Esophagus (tissue), 2 donors: ENCODE measurements at regions not wholly inside any gene's neighbourhood (a gene's known extent, or its start where the extent isn't known, plus 50 kb on each side); places are given as distances from the start of the nearest gene placed in this dataset.
"Not testable (repeated sequence)": the region's sequence is repeated elsewhere in the genome, so short reads cannot be mapped to it uniquely, and the experiment has no call there.

Experiments used
- H3K27ac ChIP-seq, 2 donors: one replicate each; pipeline ENCODE4 v1.5.1; 2013; ENCODE audit warnings: low read depth in 2 of 2, mild to moderate bottlenecking in 2 of 2, inconsistent platforms in 1 of 2, low read length in 1 of 2, moderate library complexity in 1 of 2
- H3K27me3 ChIP-seq, 2 donors: one replicate each; pipeline ENCODE4 v1.6.1; 2013; ENCODE audit warnings: low read length in 2 of 2, control low read depth in 1 of 2, mild to moderate bottlenecking in 1 of 2; ENCODE audit not compliant: insufficient read depth in 2 of 2, control insufficient read depth in 1 of 2
- H3K36me3 ChIP-seq, 2 donors: one replicate each; pipeline ENCODE4 v1.6.1; 2013; ENCODE audit warnings: low read length in 1 of 2; ENCODE audit not compliant: control insufficient read depth in 2 of 2, insufficient read depth in 2 of 2
- H3K4me1 ChIP-seq, 2 donors: one replicate each; pipeline ENCODE4 v1.6.1; 2013; ENCODE audit warnings: low read length in 1 of 2; ENCODE audit not compliant: control insufficient read depth in 2 of 2, insufficient read depth in 2 of 2
- H3K4me3 ChIP-seq, 2 donors: one replicate each; pipeline ENCODE4 v1.5.1; 2013; ENCODE audit warnings: low read length in 2 of 2, mild to moderate bottlenecking in 2 of 2, low read depth in 1 of 2, moderate library complexity in 1 of 2
- H3K9me3 ChIP-seq, 2 donors: one replicate each; pipeline ENCODE4 v1.6.1; 2013; ENCODE audit warnings: mild to moderate bottlenecking in 2 of 2, low read depth in 1 of 2, low read length in 1 of 2, moderate library complexity in 1 of 2; ENCODE audit not compliant: control insufficient read depth in 2 of 2, insufficient read depth in 1 of 2
- WGBS, 2 donors: extraction: QIAGEN DNeasy Blood & Tissue Kit; methylation state at CpG; one replicate each; pipeline ENCODE4 v1.1.7; 2013; 5-methylcytosine and 5-hydroxymethylcytosine counted together
- donor health status: healthy with polysubstance abuse.
- donor health status: Bipolar disorder and iron deficiency.

GRCh38 chr20:47983642-47984041 lies 198.4 kb upstream of the SULF2 start:
- not testable (repeated sequence) for H3K27ac ChIP-seq, H3K36me3 ChIP-seq, H3K4me1 ChIP-seq, H3K27me3 ChIP-seq, H3K9me3 ChIP-seq, H3K4me3 ChIP-seq
- 32 to 37% methylated on average over 5 to 8 of the region's 8 CpGs for WGBS, 2 donors

- Histone ChIP-seq H3K4me1 (peaks cover 3 to 6% of the 10 kb centered on the region in 2 donors), H3K27me3 (no peaks in the 10 kb centered on the region), H3K4me3 (no peak overlapping the region), H3K27ac (no peak overlapping the region), H3K9me3 (peaks cover 2% of the 10 kb centered on the region in 2 donors), H3K36me3 (no peaks in the 10 kb centered on the region)
- 77 to 85% methylated on average over 18 of the region's 18 CpGs for WGBS, 2 donors
Observed at GRCh38 chr20:47982574-47983360, 197.5 kb upstream of the SULF2 start.

- Histone ChIP-seq H3K9me3 (peaks cover 2% of the 10 kb centered on the region in 2 donors), H3K36me3 (no peaks in the 10 kb centered on the region)
- WGBS, 2 donors = 63 to 67% methylated on average over 6 of the region's 6 CpGs
Observed at GRCh38 chr20:47981222-47981621, 195.9 kb upstream of the SULF2 start.

GRCh38 chr20:47980336-47981177 lies 195.3 kb upstream of the SULF2 start:
- 88 to 89% methylated on average over 10 of the region's 10 CpGs for WGBS, 2 donors
- Histone ChIP-seq H3K4me1 (peaks cover 3 to 6% of the 10 kb centered on the region in 2 donors), H3K4me3 (no peak overlapping the region)

More at GRCh38 chr20:47981222-47981621, 195.9 kb upstream of the SULF2 start:
- H3K4me3 ChIP-seq = no peak overlapping the region
- H3K27me3 ChIP-seq = no peaks in the 10 kb centered on the region
- H3K4me1 ChIP-seq = peaks cover 3 to 6% of the 10 kb centered on the region in 2 donors
- H3K27ac ChIP-seq = no peak overlapping the region

GRCh38 chr20:47979361-47980095 lies 194.2 kb upstream of the SULF2 start:
- H3K27ac ChIP-seq, H3K4me3 ChIP-seq, H3K4me1 ChIP-seq, H3K27me3 ChIP-seq, H3K36me3 ChIP-seq, H3K9me3 ChIP-seq: not testable (repeated sequence)
- WGBS, 2 donors = 40 to 43% methylated on average over 11 of the region's 11 CpGs

More at GRCh38 chr20:47980336-47981177, 195.3 kb upstream of the SULF2 start:
- Histone ChIP-seq H3K27me3 (no peaks in the 10 kb centered on the region), H3K36me3 (no peaks in the 10 kb centered on the region), H3K27ac (no peak overlapping the region), H3K9me3 (peaks cover 2% of the 10 kb centered on the region in 2 donors)

- not testable (repeated sequence) for H3K4me1 ChIP-seq, H3K27ac ChIP-seq, H3K27me3 ChIP-seq, H3K36me3 ChIP-seq, H3K9me3 ChIP-seq, H3K4me3 ChIP-seq
- 78 to 82% methylated on average over 4 to 5 of the region's 19 CpGs for WGBS, 2 donors
Observed at GRCh38 chr20:47978428-47979120, 193.3 kb upstream of the SULF2 start.

- H3K27me3 ChIP-seq, H3K4me1 ChIP-seq, H3K4me3 ChIP-seq, H3K9me3 ChIP-seq, H3K36me3 ChIP-seq, H3K27ac ChIP-seq: not testable (repeated sequence)
- 43 to 49% methylated on average over 8 of the region's 8 CpGs for WGBS, 2 donors
Observed at GRCh38 chr20:47977789-47978252, 192.5 kb upstream of the SULF2 start.

GRCh38 chr20:47977017-47977788 lies 191.9 kb upstream of the SULF2 start:
- not testable (repeated sequence) for H3K4me3 ChIP-seq, H3K4me1 ChIP-seq, H3K9me3 ChIP-seq, H3K27ac ChIP-seq, H3K27me3 ChIP-seq, H3K36me3 ChIP-seq
- 73 to 77% methylated on average over 17 to 20 of the region's 20 CpGs for WGBS, 2 donors
